ENCODE measurements at regions not wholly inside any gene's neighbourhood (a gene's known extent, or its start where the extent isn't known, plus 50 kb on each side); places are given as distances from the start of the nearest gene placed in this dataset.
"Not testable (repeated sequence)": the region's sequence is repeated elsewhere in the genome, so short reads cannot be mapped to it uniquely, and the experiment has no call there.

GRCh38 chr5:107771926-107772325 is 101.2 kb upstream of the EFNA5 start:
- no peak for DNase-seq

DNA sequence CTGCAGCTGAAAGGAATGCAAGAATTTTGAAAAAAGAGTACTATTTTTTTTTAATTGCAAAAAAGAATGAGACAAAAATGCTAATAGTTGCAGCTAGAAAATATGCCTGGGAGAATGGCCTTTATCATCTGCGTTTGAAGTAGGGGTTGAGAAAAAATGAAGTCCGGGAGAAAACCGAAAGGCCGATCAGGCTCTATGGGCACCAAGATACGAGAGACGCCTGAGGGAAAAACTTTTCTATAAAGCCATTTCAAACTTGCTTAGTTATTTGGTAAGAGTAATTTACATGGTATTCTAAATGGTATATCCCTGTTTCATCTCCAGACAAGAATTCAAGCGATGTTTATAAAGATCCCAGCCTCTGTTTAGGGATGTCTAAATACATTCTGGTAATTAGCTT is 99.3 kb upstream of the EFNA5 start:
- no peak for DNase-seq

DNA sequence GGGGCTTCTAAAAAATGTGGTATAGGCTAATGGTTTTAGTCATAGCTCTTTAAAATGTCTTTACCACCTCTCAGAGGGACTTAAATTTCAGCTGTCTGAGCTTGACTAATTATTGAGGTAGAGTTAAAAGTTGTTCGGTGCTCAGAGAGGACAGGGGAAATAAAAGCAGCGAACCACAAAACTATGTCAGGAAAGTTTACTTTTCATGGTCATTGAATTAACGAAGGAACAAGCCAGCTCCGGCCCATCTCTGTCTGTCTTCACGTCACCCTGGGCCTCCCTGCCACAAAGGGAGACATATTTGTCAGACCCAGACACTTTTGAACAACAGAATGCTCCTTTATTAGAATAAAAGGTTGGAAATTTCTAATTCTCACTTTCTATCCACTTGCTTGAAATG is 98.8 kb upstream of the EFNA5 start:
- DNase-seq = no peak

DNA sequence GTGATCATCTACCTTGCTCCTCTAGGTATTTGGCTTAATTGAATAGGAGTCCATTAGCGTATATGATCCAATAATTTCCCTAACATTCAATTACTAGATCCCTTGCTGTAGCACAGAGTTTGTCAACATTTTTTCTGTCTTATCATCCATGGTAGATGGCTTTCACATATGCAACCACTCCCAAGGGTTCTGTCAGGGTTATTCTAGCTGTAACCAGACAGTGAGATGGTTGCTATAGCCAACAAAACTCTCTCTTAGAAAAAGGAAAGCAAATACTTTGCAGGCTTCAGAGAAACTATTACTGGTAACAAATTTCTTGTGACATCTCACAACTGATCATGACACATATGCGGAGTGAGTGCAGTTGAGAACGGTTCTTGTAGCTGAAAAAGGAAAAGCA is 96.2 kb upstream of the EFNA5 start:
- no peak for DNase-seq

DNA sequence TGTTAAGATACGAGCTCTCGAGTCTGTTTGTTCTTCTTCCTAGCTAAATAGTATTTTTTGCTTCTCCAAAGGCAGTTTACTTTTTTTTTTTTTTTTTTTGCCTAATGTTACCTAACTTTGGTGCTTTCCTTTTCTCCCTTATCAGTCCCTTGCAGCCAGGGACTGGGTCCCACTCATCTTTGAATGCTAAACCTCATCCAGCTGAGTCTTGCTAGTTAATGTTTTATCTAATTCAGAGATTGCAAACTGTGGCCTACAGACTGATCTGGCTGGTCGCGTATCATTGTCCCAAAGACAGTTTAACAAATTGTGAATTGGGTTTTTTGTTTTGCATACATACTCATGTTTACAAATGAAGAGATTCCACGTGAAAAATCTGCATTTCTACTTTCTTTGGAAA is 95.7 kb upstream of the EFNA5 start:
- no peak for DNase-seq

DNA sequence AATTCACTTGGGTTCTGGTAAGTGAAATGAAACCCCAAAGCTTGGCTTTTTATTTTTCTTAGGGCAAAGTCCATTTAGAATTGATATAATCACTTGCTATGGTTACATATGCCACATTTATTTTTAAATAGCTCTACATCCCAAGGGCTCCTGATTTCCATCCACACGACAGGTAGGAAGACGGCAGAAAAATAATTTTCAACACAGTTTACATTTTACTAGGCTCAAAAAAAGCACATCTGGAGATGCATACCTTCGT is 95.0 kb upstream of the EFNA5 start:
- DNase-seq = no peak

DNA sequence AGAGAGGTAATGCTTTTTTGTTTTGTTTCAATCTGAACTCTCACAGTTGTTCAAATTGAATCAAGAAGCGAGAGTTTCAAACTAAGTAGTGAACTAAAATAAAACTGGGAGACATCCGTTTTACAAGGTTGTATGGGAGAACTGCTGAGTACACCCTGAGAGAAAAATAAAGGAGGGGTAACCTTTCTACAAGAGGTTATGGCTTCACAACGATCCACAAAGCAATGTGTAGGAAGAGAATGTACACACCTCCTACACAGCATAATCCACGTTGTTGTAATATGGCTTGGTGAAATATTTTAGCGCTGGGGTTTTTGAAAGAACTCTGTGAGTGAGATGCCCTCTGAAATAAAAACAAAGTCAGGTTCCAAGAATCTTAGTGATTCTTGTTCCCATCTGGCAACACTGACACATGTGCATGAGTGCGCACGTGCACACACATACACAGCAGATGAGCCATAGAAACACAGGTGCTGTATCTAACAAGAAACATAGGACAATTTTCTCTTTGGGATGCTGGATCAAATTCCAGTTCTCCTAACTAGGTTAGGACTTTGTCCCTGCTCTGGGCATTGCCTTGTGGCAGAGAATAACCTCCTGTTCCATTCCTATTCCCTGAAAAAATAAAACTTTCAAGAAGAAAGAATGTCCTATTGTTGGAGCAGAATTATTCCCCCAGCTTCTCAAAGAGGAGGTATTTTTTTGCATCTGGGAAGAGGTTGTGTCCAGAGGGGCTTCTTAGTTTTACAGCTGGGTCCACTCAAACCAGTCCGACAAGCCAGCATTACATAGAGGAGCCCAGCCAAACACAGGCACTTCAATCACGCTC is 94.5 kb upstream of the EFNA5 start:
- DNase-seq = no peak

DNA sequence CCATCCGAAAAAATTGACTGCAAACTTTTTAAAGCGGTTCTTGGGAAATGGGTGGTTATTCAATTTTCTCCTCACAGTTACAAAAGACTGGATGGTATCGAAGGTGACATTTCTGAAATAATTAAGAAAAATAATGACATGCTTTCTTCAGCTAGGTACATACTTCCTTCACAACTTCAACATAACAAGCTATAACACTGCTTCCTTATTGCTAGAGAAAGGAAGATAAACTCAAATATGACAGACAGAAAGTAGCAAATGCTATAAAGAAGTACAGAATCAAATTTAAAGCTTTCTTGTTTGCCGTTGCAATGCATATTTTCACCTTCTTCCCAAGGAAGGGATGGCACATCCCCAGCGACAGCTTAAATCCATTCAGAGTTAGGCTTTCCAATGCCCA is 93.5 kb upstream of the EFNA5 start:
- DNase-seq = no peak

DNA sequence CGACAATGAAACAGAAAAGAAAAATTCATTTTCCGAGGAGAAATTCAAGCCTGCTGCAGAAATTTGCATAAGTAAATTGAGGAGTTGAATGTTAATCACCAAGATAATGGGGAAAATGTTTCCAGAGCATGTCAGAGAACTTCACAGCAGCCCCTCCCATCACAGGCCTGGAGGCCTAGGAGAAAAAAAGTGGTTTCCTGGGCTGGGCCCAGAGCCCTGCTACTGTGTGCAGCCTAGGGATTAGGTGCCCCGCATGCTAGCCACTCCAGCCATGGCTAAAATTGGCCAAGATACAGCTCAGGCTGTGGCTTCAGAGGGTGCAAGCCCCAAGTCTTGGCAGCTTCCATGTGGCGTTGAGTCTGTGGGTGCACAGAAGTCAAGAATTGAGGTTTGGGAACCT is 82.7 kb upstream of the EFNA5 start:
- DNase-seq = no peak

- DNase-seq = no peak
These were observed 73.9 kb upstream of the EFNA5 start for GRCh38 chr5:107744418-107745330.

- DNase-seq = no peak
These were observed 72.8 kb upstream of the EFNA5 start for GRCh38 chr5:107743373-107744000.

DNA sequence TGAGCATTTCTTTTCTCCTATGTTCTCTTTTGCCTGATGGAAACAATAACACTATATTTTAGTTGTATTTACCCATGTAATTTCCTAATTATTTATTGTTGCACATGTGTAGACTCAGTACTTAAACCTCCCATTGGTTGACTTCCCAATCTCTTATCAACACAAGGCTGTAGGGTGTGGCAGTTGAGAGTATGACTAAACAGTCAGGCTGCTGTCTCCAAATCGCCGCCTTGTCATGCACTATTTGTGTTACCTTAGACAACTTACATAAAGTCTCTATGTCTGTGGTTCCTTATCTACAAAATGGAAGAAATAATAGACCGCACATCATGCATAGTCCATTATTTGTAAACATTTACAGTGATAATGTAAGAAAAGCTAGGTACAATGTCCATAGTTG is 68.9 kb upstream of the EFNA5 start:
- peak; percentile 36 for DNase-seq

GRCh38 chr5:107736638-107737037 is 65.9 kb upstream of the EFNA5 start:
- no peak for DNase-seq

- DNase-seq = not testable (repeated sequence)
These were observed 65.4 kb upstream of the EFNA5 start for GRCh38 chr5:107736089-107736488.

GRCh38 chr5:107735558-107735957 is 64.8 kb upstream of the EFNA5 start:
- no peak for DNase-seq

- DNase-seq = no peak
These were observed 56.2 kb upstream of the EFNA5 start for GRCh38 chr5:107726896-107727295.

GRCh38 chr5:107724642-107725041 is 53.9 kb upstream of the EFNA5 start:
- no peak for DNase-seq

GRCh38 chr5:107721241-107721640 is 50.5 kb upstream of the EFNA5 start:
- DNase-seq = not testable (repeated sequence)

Data from hematopoietic multipotent progenitor cell treated with erythropoietin and hydrocortisone succinate and interleukin-3 and kit ligand, for 8 days (in vitro differentiated cells).